Mesendoderm (in vitro differentiated cells): ENCODE measurements at regions not wholly inside any gene's neighbourhood (a gene's known extent, or its start where the extent isn't known, plus 50 kb on each side); places are given as distances from the start of the nearest gene placed in this dataset.

Experiments used
- DNase-seq: peaks from one replicate; pipeline ENCODE4 v3.0.0; 2013
- H2AK5ac ChIP-seq: 2 replicates; pipeline ENCODE4 v1.6.1; 2013; ENCODE audit warnings: low read length, inconsistent platforms
- H2BK120ac ChIP-seq: 2 replicates; pipeline ENCODE4 v1.6.1; 2013; ENCODE audit warnings: low read depth, mild to moderate bottlenecking, low read length, moderate library complexity, mixed read lengths
- H2BK15ac ChIP-seq: replicated peaks from 2 replicates; pipeline ENCODE4 v1.6.1; 2013; ENCODE audit warnings: low read depth, mild to moderate bottlenecking, moderate library complexity
- H2BK5ac ChIP-seq: 2 replicates; pipeline ENCODE4 v1.6.1; 2013; ENCODE audit warnings: low read length, inconsistent platforms
- H3K18ac ChIP-seq: 2 replicates; pipeline ENCODE4 v1.6.1; 2013; ENCODE audit warnings: mild to moderate bottlenecking, low read length, mixed read lengths
- H3K23ac ChIP-seq: one replicate; pipeline ENCODE4 v1.6.1; 2013; ENCODE audit warnings: low read length
- H3K27ac ChIP-seq: 2 replicates; pipeline ENCODE4 v1.5.1; 2013; ENCODE audit warnings: low read depth, mild to moderate bottlenecking, inconsistent platforms, low read length, moderate library complexity
- H3K27me3 ChIP-seq: 2 replicates; pipeline ENCODE4 v1.6.1; 2013; ENCODE audit warnings: low read length, control low read depth, mild to moderate bottlenecking, inconsistent platforms; ENCODE audit not compliant: insufficient read depth, poor library complexity
- H3K36me3 ChIP-seq: 2 replicates; pipeline ENCODE4 v1.6.1; 2013; ENCODE audit warnings: low read length, inconsistent platforms; ENCODE audit not compliant: control insufficient read depth, insufficient read depth
- H3K4ac ChIP-seq: one replicate; pipeline ENCODE4 v1.6.1; 2013; ENCODE audit warnings: low read depth, mild to moderate bottlenecking, low read length, moderate library complexity
- H3K4me1 ChIP-seq: 2 replicates; pipeline ENCODE4 v1.6.1; 2013; ENCODE audit warnings: low read depth, low read length, inconsistent platforms; ENCODE audit not compliant: control insufficient read depth
- H3K4me2 ChIP-seq: 2 replicates; pipeline ENCODE4 v1.6.1; 2013; ENCODE audit warnings: low read length
- H3K4me3 ChIP-seq: 2 replicates; pipeline ENCODE4 v1.5.1; 2013; ENCODE audit warnings: mild to moderate bottlenecking, low read length
- H3K56ac ChIP-seq: one replicate; pipeline ENCODE4 v1.6.1; 2013; ENCODE audit warnings: low read length
- H3K79me1 ChIP-seq: 2 replicates; pipeline ENCODE4 v1.6.1; 2013; ENCODE audit warnings: low read length, inconsistent platforms
- H3K79me2 ChIP-seq: 2 replicates; pipeline ENCODE4 v1.6.1; 2013; ENCODE audit warnings: mild to moderate bottlenecking, low read length; ENCODE audit not compliant: control insufficient read depth, insufficient read depth
- H3K9ac ChIP-seq: 2 replicates; pipeline ENCODE4 v1.6.1; 2013; ENCODE audit warnings: low read length, inconsistent platforms
- H4K5ac ChIP-seq: one replicate; pipeline ENCODE4 v1.6.1; 2013; ENCODE audit warnings: low read length
- H4K8ac ChIP-seq: one replicate; pipeline ENCODE4 v1.6.1; 2013; ENCODE audit warnings: low read depth, mild to moderate bottlenecking, control low read depth, low read length, moderate library complexity
- WGBS: extraction: QIAGEN DNeasy Blood & Tissue Kit; methylation state at CpG from one replicate; pipeline ENCODE4 v1.1.7; 2013; ENCODE audit warnings: low lambda C conversion rate, missing lambda C conversion rate; ENCODE audit not compliant: insufficient coverage; ENCODE audit errors: extremely low coverage; 5-methylcytosine and 5-hydroxymethylcytosine counted together

DNA sequence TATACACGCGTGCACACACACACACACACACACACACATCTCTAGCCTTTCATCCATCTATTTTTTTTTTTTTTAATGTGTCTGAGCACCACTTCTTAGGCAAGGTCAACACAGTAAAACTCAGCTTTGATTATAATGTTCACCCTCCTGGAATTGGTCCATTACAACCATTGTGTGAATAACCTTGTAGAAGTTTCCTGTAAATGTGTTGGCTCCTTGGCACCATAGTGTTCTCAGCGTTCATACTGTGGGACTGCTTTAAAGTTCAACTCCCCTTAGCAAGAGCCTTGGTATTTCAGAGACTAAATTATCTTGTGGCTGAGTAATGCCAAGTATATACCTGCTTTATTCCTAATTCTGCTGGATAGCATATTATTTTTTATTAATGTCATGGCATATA, 106.3 kb upstream of the PRPS1L1 start:
- Histone ChIP-seq H3K27me3 (no peaks in the 10 kb centered on the region), H3K4me2 (no peak overlapping the region), H3K36me3 (no peaks in the 10 kb centered on the region), H3K4me1 (no peaks in the 10 kb centered on the region), H2BK5ac (no peak overlapping the region), H3K23ac (no peak overlapping the region), H3K9ac (no peak overlapping the region), H3K79me1 (no peaks in the 10 kb centered on the region), H3K4ac (no peak overlapping the region), H2AK5ac (no peak overlapping the region), H2BK120ac (no peak overlapping the region), H3K4me3 (no peak overlapping the region), H3K18ac (no peak overlapping the region), H3K79me2 (no peaks in the 10 kb centered on the region), H3K27ac (no peak overlapping the region), H3K56ac (no peak overlapping the region), H4K5ac (no peak overlapping the region), H4K8ac (no peak overlapping the region), H2BK15ac (no peak overlapping the region)
- no peak for DNase-seq
- no CpG with 5 or more reads among the region's 3 CpGs for WGBS

GRCh38 chr7:18140943-18141342, 113.3 kb upstream of the PRPS1L1 start:
- Histone ChIP-seq H3K4ac (no peak overlapping the region), H3K4me2 (no peak overlapping the region), H3K79me1 (no peaks in the 10 kb centered on the region), H3K36me3 (no peaks in the 10 kb centered on the region), H2BK15ac (no peak overlapping the region), H3K18ac (no peak overlapping the region), H3K27ac (no peak overlapping the region), H2BK5ac (no peak overlapping the region), H3K9ac (no peak overlapping the region), H3K4me1 (no peaks in the 10 kb centered on the region), H2AK5ac (no peak overlapping the region), H3K79me2 (no peaks in the 10 kb centered on the region), H3K27me3 (no peaks in the 10 kb centered on the region), H4K8ac (no peak overlapping the region), H2BK120ac (no peak overlapping the region), H3K56ac (no peak overlapping the region), H4K5ac (no peak overlapping the region), H3K23ac (no peak overlapping the region), H3K4me3 (no peak overlapping the region)
- no peak for DNase-seq

DNA sequence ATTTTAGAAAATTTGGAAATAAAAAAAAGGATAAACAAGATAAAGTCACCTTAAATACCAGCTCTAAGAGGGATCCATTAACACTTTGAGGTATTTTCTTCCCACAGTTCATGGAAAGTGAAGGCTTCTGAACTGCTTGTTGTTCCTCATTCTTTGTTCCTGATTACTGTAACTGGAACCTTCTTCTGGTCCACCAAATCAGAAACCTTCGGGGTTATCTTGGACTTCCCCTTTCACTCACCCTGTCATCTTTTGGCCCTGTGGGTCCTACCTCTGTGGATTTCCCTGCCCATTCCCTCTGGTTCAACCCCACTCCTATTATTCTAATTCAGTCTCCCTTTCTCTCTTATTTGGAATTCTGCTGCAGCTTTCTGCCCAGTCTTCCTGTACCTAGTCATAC, 116.5 kb upstream of the PRPS1L1 start:
- Histone ChIP-seq H3K56ac (no peak overlapping the region), H3K4me3 (no peak overlapping the region), H3K9ac (no peak overlapping the region), H4K5ac (no peak overlapping the region), H3K4me2 (no peak overlapping the region), H3K27me3 (no peaks in the 10 kb centered on the region), H3K36me3 (no peaks in the 10 kb centered on the region), H3K79me1 (no peaks in the 10 kb centered on the region), H3K23ac (no peak overlapping the region), H2BK15ac (no peak overlapping the region), H3K79me2 (no peaks in the 10 kb centered on the region), H3K4ac (no peak overlapping the region), H3K4me1 (no peaks in the 10 kb centered on the region), H2BK120ac (no peak overlapping the region), H4K8ac (no peak overlapping the region), H2BK5ac (no peak overlapping the region), H3K18ac (no peak overlapping the region), H3K27ac (no peak overlapping the region), H2AK5ac (no peak overlapping the region)
- DNase-seq = no peak
- no CpG with 5 or more reads among the region's 1 CpG for WGBS

- H3K4me3 ChIP-seq = no peak overlapping the region
- no peak overlapping the region for H3K4ac ChIP-seq
- no peaks in the 10 kb centered on the region for H3K36me3 ChIP-seq
- no peak overlapping the region for H2BK15ac ChIP-seq
- H3K18ac ChIP-seq = no peak overlapping the region
- no peaks in the 10 kb centered on the region for H3K79me2 ChIP-seq
- no peak overlapping the region for H4K8ac ChIP-seq
- H3K4me2 ChIP-seq = no peak overlapping the region
- H2BK120ac ChIP-seq = no peak overlapping the region
- H2BK5ac ChIP-seq = no peak overlapping the region
- no peaks in the 10 kb centered on the region for H3K27me3 ChIP-seq
- H3K23ac ChIP-seq = no peak overlapping the region
- no peak overlapping the region for H3K56ac ChIP-seq
- no peaks in the 10 kb centered on the region for H3K4me1 ChIP-seq
- no peak overlapping the region for H3K9ac ChIP-seq
- no peak overlapping the region for H3K27ac ChIP-seq
- H3K79me1 ChIP-seq = no peaks in the 10 kb centered on the region
- no peak for DNase-seq
- H4K5ac ChIP-seq = no peak overlapping the region
- H2AK5ac ChIP-seq = no peak overlapping the region
These were observed 117.5 kb upstream of the PRPS1L1 start for GRCh38 chr7:18145160-18145559.

DNA sequence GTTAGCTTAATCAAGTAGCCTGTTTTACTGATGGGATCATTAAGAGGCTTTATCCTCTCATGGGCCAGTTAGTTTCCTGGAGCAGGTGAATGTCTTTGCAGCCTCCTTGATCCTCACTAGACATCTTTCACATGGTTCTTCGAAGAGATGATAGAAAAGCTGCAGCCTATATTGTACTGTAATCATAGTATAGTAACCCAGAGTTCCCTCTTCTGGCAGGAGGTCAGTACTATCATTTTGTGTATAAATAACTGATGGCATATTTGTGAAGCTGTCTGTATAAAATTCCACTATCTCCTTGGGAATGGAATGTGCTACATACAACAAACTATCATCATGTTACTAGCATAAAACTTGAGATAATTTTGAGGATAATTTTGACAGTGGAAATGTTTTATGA, 123.8 kb upstream of the PRPS1L1 start:
- no CpG with 5 or more reads among the region's 1 CpG for WGBS
- no peaks in the 10 kb centered on the region for H3K27me3 ChIP-seq
- no peak overlapping the region for H3K18ac ChIP-seq
- H3K79me2 ChIP-seq = no peaks in the 10 kb centered on the region
- no peaks in the 10 kb centered on the region for H3K36me3 ChIP-seq
- no peak overlapping the region for H3K23ac ChIP-seq
- H3K79me1 ChIP-seq = no peaks in the 10 kb centered on the region
- H3K4me2 ChIP-seq = no peak overlapping the region
- no peak overlapping the region for H4K5ac ChIP-seq
- H3K4me1 ChIP-seq = no peaks in the 10 kb centered on the region
- H3K56ac ChIP-seq = no peak overlapping the region
- no peak overlapping the region for H3K9ac ChIP-seq
- no peak for DNase-seq
- H3K27ac ChIP-seq = no peak overlapping the region
- no peak overlapping the region for H4K8ac ChIP-seq
- no peak overlapping the region for H2BK15ac ChIP-seq
- no peak overlapping the region for H3K4ac ChIP-seq
- no peak overlapping the region for H2BK5ac ChIP-seq
- no peak overlapping the region for H2AK5ac ChIP-seq
- H2BK120ac ChIP-seq = no peak overlapping the region
- no peak overlapping the region for H3K4me3 ChIP-seq

DNA sequence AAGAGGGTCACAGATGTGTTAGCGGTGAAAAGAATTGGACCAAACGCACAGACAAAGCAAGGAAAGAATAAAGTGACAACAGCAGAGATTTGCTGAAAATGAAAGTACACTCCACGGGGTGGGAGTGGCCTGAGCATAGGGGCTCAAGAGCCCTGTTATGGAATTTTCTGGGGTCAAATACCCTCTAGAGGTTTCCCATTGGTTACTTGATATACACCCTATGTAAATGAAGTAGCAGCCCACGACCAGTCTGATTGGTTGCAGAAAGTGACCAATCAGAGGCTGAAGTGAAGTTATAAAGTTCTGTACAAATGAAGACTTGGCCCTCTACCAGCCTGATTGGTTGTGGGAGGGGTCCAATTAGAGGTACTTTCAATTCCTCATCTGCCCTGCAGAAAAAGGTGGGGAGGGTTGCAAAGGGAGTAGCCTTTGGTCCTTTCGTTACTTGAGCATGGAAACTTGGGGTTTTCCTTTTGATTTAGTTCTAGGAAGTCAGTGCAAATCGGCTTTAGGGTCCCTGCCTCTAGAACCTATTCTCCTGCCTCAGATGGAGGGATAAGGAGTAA, 125.6 kb upstream of the PRPS1L1 start:
- H3K79me1 ChIP-seq = no peaks in the 10 kb centered on the region
- H3K79me2 ChIP-seq = no peaks in the 10 kb centered on the region
- H3K9ac ChIP-seq = no peak overlapping the region

More for the DNA sequence above, 125.6 kb upstream of the PRPS1L1 start:
- no peak overlapping the region for H4K5ac ChIP-seq
- no peak overlapping the region for H3K23ac ChIP-seq
- WGBS = no CpG with 5 or more reads among the region's 6 CpGs
- no peak for DNase-seq
- H3K4me3 ChIP-seq = no peak overlapping the region
- H2BK120ac ChIP-seq = no peak overlapping the region
- H3K4me2 ChIP-seq = no peak overlapping the region
- H3K27ac ChIP-seq = no peak overlapping the region
- no peaks in the 10 kb centered on the region for H3K27me3 ChIP-seq
- no peaks in the 10 kb centered on the region for H3K36me3 ChIP-seq
- H2AK5ac ChIP-seq = no peak overlapping the region
- H3K18ac ChIP-seq = no peak overlapping the region
- no peak overlapping the region for H4K8ac ChIP-seq
- no peak overlapping the region for H2BK15ac ChIP-seq
- H3K4ac ChIP-seq = no peak overlapping the region
- H2BK5ac ChIP-seq = no peak overlapping the region
- no peaks in the 10 kb centered on the region for H3K4me1 ChIP-seq
- H3K56ac ChIP-seq = no peak overlapping the region
